Endothelial cell (in vitro differentiated cells): ENCODE measurements at regions not wholly inside any gene's neighbourhood (a gene's known extent, or its start where the extent isn't known, plus 50 kb on each side); places are given as distances from the start of the nearest gene placed in this dataset.

Experiments
- DNase-seq: peaks from one replicate; pipeline ENCODE4 v3.0.0; 2021; ENCODE audit warnings: low spot score
- H3K27ac Mint-ChIP-seq: one replicate; pipeline ENCODE4 v1.8.0; 2021; ENCODE audit warnings: mixed read lengths, inconsistent platforms; ENCODE audit not compliant: unreplicated experiment
- H3K27me3 Mint-ChIP-seq: one replicate; pipeline ENCODE4 v1.8.0; 2021; ENCODE audit warnings: mild to moderate bottlenecking, moderate library complexity, mixed read lengths, inconsistent platforms; ENCODE audit not compliant: unreplicated experiment
- H3K36me3 Mint-ChIP-seq: one replicate; pipeline ENCODE4 v1.8.0; 2021; ENCODE audit warnings: mild to moderate bottlenecking, low read depth, mixed read lengths, inconsistent platforms; ENCODE audit not compliant: unreplicated experiment
- H3K4me1 Mint-ChIP-seq: one replicate; pipeline ENCODE4 v1.8.0; 2021; ENCODE audit warnings: mild to moderate bottlenecking, mixed read lengths, inconsistent platforms; ENCODE audit not compliant: unreplicated experiment
- H3K4me3 Mint-ChIP-seq: one replicate; pipeline ENCODE4 v1.8.0; 2021; ENCODE audit warnings: mild to moderate bottlenecking, mixed read lengths, inconsistent platforms; ENCODE audit not compliant: unreplicated experiment
- H3K9me3 Mint-ChIP-seq: one replicate; pipeline ENCODE4 v1.8.0; 2021; ENCODE audit warnings: mixed read lengths, inconsistent platforms; ENCODE audit not compliant: unreplicated experiment
- TF ChIP-seq, protein P1 (sequence below): fragments of 200-600 bp; sonication (generic); IDR thresholded peaks from one replicate; pipeline ENCODE4 v1.5.0; 2021; ENCODE audit warnings: antibody characterized with exemption; ENCODE audit not compliant: unreplicated experiment

GRCh38 chr7:130950741-130951140 lies 216.7 kb upstream of the KLF14 start:
- H3K4me1 Mint-ChIP-seq = no peaks in the 10 kb centered on the region
- TF ChIP-seq, protein P1, sequence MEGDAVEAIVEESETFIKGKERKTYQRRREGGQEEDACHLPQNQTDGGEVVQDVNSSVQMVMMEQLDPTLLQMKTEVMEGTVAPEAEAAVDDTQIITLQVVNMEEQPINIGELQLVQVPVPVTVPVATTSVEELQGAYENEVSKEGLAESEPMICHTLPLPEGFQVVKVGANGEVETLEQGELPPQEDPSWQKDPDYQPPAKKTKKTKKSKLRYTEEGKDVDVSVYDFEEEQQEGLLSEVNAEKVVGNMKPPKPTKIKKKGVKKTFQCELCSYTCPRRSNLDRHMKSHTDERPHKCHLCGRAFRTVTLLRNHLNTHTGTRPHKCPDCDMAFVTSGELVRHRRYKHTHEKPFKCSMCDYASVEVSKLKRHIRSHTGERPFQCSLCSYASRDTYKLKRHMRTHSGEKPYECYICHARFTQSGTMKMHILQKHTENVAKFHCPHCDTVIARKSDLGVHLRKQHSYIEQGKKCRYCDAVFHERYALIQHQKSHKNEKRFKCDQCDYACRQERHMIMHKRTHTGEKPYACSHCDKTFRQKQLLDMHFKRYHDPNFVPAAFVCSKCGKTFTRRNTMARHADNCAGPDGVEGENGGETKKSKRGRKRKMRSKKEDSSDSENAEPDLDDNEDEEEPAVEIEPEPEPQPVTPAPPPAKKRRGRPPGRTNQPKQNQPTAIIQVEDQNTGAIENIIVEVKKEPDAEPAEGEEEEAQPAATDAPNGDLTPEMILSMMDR = no peak
- no peaks in the 10 kb centered on the region for H3K36me3 Mint-ChIP-seq
- H3K4me3 Mint-ChIP-seq = no peak overlapping the region
- H3K27ac Mint-ChIP-seq = no peak overlapping the region
- no peaks in the 10 kb centered on the region for H3K9me3 Mint-ChIP-seq
- no peaks in the 10 kb centered on the region for H3K27me3 Mint-ChIP-seq
- DNase-seq = no peak

- Mint-ChIP-seq H3K36me3 (no peaks in the 10 kb centered on the region), H3K27me3 (no peaks in the 10 kb centered on the region), H3K4me3 (no peak overlapping the region)
Observed at GRCh38 chr7:130951303-130951975, 217.4 kb upstream of the KLF14 start.

GRCh38 chr7:130951976-130952876 lies 218.2 kb upstream of the KLF14 start:
- no peaks in the 10 kb centered on the region for H3K27me3 Mint-ChIP-seq
- no peak overlapping the region for H3K4me3 Mint-ChIP-seq
- TF ChIP-seq, protein P1 = no peak
- no peaks in the 10 kb centered on the region for H3K36me3 Mint-ChIP-seq
- no peak for DNase-seq
- peaks cover 4% of the 10 kb centered on the region for H3K4me1 Mint-ChIP-seq
- H3K9me3 Mint-ChIP-seq = no peaks in the 10 kb centered on the region
- H3K27ac Mint-ChIP-seq = no peak overlapping the region

More at GRCh38 chr7:130951303-130951975, 217.4 kb upstream of the KLF14 start:
- no peak for DNase-seq
- TF ChIP-seq, protein P1 = no peak
- H3K27ac Mint-ChIP-seq = no peak overlapping the region
- H3K9me3 Mint-ChIP-seq = no peaks in the 10 kb centered on the region
- H3K4me1 Mint-ChIP-seq = no peaks in the 10 kb centered on the region

DNA sequence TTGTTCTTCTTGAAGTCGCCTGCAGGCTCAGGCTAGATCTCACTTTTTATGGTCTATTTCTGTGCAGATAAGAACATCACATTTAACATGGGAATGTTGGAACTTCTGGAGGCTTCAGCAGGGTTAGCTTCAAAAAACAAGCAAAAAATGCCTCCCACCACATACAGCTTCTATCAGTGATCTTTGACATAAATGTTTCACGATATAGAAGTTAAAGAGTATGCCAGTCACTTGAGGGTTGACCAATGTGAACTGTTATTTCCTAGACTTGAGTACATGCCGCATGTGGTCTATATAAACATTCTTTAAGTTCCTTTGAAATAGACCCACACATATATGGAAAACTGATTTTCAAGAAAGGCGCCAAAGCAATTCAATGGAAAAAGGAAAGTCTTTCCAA lies 219.2 kb upstream of the KLF14 start:
- Mint-ChIP-seq H3K9me3 (no peaks in the 10 kb centered on the region), H3K36me3 (no peaks in the 10 kb centered on the region), H3K4me1 (peaks cover 4% of the 10 kb centered on the region), H3K27me3 (no peaks in the 10 kb centered on the region), H3K4me3 (no peak overlapping the region), H3K27ac (no peak overlapping the region)
- TF ChIP-seq, protein P1 = no peak
- no peak for DNase-seq
